Heart left ventricle (tissue), 13 donors: ENCODE measurements at regions not wholly inside any gene's neighbourhood (a gene's known extent, or its start where the extent isn't known, plus 50 kb on each side); places are given as distances from the start of the nearest gene placed in this dataset.

ENCODE experiments used
- POLR2A ChIP-seq, 2 donors: fragments of 450-650 bp; IDR thresholded peaks; one replicate each; pipeline ENCODE4 v1.6.1; 2017; ENCODE audit warnings: antibody characterized with exemption in 2 of 2, mild to moderate bottlenecking in 2 of 2, moderate library complexity in 2 of 2
- TF ChIP-seq, protein P1 (sequence below), 12 donors: fragments of 200-600 bp; sonication (generic) in 4 of 12; IDR thresholded peaks; one replicate each; pipeline versions ENCODE4 v1.5.0 to v1.8.0; 2018 to 2022; ENCODE audit warnings: antibody characterized with exemption in 12 of 12, mild to moderate bottlenecking in 5 of 12
- donor health status: ischemic (EF 13 %, LVEDD 7.1; RV severe dilation, severe dysfunction).
- donor health status: DM: no; HTN: yes; CAD: no.
- donor health status: DM: no; HTN: no; CAD: no.
- donor health status: ischemic (EF 25% LVEDD 6.9; RV normal size, moderate dysfunction).
- donor health status: ischemic (EF 25% LVEDD 5.7; RV mildly dilated, moderate dysfunction).
- donor health status: ischemic (EF 35%, LVEDD 5.7; RV mildly dilated, moderate dysfunction).
- donor health status: nonischemic (EF 11% LVEDD 7.7; RV severe dilation, severe dysfunction).
- donor health status: DM: yes; HTN: yes; CAD: no.
- donor health status: PGD.
- donor health status: ischemic (EF 29% LVEDD 5.4; RV normal size, mild dysfunction).
- donor health status: nonischemic (EF 23%, LVEDD 6.1; RV moderate dilation, normal function).

DNA sequence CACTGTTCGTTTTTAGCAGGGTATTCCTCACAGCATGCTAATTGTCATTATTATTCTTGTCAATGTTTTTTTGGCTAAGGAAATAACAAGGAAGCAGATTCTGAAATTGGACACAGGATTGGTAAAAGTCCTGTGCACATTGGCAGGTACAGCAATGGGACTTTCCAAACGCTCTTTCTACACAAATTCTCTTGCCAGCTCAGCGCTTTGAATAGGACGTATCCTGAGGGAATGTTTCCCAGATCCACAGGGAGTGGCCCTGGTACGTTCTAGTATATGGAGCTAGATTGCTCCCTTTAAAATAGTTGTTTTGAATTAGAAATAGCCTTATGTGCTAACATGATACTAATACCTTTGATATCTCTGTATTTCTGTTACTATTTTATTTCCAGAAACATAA lies 82.8 kb upstream of the GRB10 start:
- TF ChIP-seq, protein P1, sequence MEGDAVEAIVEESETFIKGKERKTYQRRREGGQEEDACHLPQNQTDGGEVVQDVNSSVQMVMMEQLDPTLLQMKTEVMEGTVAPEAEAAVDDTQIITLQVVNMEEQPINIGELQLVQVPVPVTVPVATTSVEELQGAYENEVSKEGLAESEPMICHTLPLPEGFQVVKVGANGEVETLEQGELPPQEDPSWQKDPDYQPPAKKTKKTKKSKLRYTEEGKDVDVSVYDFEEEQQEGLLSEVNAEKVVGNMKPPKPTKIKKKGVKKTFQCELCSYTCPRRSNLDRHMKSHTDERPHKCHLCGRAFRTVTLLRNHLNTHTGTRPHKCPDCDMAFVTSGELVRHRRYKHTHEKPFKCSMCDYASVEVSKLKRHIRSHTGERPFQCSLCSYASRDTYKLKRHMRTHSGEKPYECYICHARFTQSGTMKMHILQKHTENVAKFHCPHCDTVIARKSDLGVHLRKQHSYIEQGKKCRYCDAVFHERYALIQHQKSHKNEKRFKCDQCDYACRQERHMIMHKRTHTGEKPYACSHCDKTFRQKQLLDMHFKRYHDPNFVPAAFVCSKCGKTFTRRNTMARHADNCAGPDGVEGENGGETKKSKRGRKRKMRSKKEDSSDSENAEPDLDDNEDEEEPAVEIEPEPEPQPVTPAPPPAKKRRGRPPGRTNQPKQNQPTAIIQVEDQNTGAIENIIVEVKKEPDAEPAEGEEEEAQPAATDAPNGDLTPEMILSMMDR (IDR thresholded peaks at IDR 0.05): no peak
- TF ChIP-seq POLR2A (IDR thresholded peaks at IDR 0.05): no peak
